ENCODE measurements at regions not wholly inside any gene's neighbourhood (a gene's known extent, or its start where the extent isn't known, plus 50 kb on each side); places are given as distances from the start of the nearest gene placed in this dataset.
A peak's percentile ranks its signal among the peaks of the same experiment; 100 is the strongest.

- TF ChIP-seq, protein P1, sequence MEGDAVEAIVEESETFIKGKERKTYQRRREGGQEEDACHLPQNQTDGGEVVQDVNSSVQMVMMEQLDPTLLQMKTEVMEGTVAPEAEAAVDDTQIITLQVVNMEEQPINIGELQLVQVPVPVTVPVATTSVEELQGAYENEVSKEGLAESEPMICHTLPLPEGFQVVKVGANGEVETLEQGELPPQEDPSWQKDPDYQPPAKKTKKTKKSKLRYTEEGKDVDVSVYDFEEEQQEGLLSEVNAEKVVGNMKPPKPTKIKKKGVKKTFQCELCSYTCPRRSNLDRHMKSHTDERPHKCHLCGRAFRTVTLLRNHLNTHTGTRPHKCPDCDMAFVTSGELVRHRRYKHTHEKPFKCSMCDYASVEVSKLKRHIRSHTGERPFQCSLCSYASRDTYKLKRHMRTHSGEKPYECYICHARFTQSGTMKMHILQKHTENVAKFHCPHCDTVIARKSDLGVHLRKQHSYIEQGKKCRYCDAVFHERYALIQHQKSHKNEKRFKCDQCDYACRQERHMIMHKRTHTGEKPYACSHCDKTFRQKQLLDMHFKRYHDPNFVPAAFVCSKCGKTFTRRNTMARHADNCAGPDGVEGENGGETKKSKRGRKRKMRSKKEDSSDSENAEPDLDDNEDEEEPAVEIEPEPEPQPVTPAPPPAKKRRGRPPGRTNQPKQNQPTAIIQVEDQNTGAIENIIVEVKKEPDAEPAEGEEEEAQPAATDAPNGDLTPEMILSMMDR (IDR thresholded peaks at IDR 0.05), result no peak
- ATAC-seq (no peak), DNase-seq (no peak)
- Histone ChIP-seq H3K4me3 (no peak overlapping the region), H3K27ac (no peak overlapping the region), H3K36me3 (no peaks in the 10 kb centered on the region), H3K4me1 (no peaks in the 10 kb centered on the region), H3K9me3 (no peaks in the 10 kb centered on the region), H3K27me3 (ENCODE audit: low read depth) (no peaks in the 10 kb centered on the region)
- intact Hi-C loops (cut with DNase I), result no loop called here
These were observed 79.6 kb upstream of the LAPTM4A start for GRCh38 chr2:20130821-20131645.

- no peak for DNase-seq
- no peak overlapping the region for H3K4me3 ChIP-seq
- TF ChIP-seq, protein P1 (IDR thresholded peaks at IDR 0.05), result no peak
- H3K9me3 ChIP-seq, result no peaks in the 10 kb centered on the region
- H3K4me1 ChIP-seq, result no peaks in the 10 kb centered on the region
- no peaks in the 10 kb centered on the region for H3K27me3 ChIP-seq (ENCODE audit: low read depth)
- intact Hi-C loops (cut with DNase I), result no loop called here
- H3K36me3 ChIP-seq, result no peaks in the 10 kb centered on the region
- no peak overlapping the region for H3K27ac ChIP-seq
- ATAC-seq, result peak in 1 of 2 donors; percentile 9
These were observed 78.7 kb upstream of the LAPTM4A start for GRCh38 chr2:20130160-20130560.

GRCh38 chr2:20129331-20130159 is 78.1 kb upstream of the LAPTM4A start:
- no peaks in the 10 kb centered on the region for H3K36me3 ChIP-seq
- DNase-seq, result no peak
- no peaks in the 10 kb centered on the region for H3K4me1 ChIP-seq
- intact Hi-C loops (cut with DNase I), result no loop called here
- H3K27me3 ChIP-seq (ENCODE audit: low read depth), result no peaks in the 10 kb centered on the region
- no peak overlapping the region for H3K27ac ChIP-seq
- H3K4me3 ChIP-seq, result no peak overlapping the region
- ATAC-seq, result peak; percentile 41 to 43
- TF ChIP-seq, protein P1 (IDR thresholded peaks at IDR 0.05), result no peak
- no peaks in the 10 kb centered on the region for H3K9me3 ChIP-seq

- Histone ChIP-seq H3K9me3 (no peaks in the 10 kb centered on the region), H3K27ac (no peak overlapping the region), H3K36me3 (no peaks in the 10 kb centered on the region), H3K4me1 (no peaks in the 10 kb centered on the region), H3K27me3 (ENCODE audit: low read depth) (no peaks in the 10 kb centered on the region), H3K4me3 (no peak overlapping the region)
- DNase-seq (no peak), ATAC-seq (no peak)
- intact Hi-C loops (cut with DNase I), result no loop called here
- TF ChIP-seq, protein P1 (IDR thresholded peaks at IDR 0.05), result no peak
These were observed 77.3 kb upstream of the LAPTM4A start for GRCh38 chr2:20128506-20129330.

DNA sequence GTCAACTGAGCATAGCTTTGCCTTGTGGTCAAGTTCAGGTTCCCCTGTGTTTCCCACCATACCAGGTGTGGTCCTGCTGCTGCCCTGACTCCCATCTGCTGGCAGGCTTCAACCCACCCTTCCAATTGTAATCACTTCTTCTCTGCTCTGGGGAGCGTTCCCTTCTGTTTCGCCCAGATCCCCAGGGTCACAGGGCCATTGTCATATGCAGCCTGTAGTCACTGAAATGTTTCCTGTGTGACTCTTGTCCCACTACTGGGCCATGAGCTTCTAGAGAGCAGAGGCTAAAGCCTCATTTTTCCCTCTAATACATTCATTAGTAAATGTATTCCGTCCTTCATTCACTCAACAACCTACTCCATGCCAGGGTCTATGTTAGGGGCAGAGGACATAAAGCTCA is 75.0 kb upstream of the LAPTM4A start:
- Histone ChIP-seq H3K4me1 (no peaks in the 10 kb centered on the region), H3K27ac (no peak overlapping the region), H3K4me3 (no peak overlapping the region), H3K27me3 (ENCODE audit: low read depth) (no peaks in the 10 kb centered on the region), H3K36me3 (no peaks in the 10 kb centered on the region), H3K9me3 (no peaks in the 10 kb centered on the region)
- no peak for DNase-seq
- TF ChIP-seq, protein P1 (IDR thresholded peaks at IDR 0.05), result no peak
- ATAC-seq, result no peak
- intact Hi-C loops (cut with DNase I), result no loop called here
